ENCODE measurements at regions not wholly inside any gene's neighbourhood (a gene's known extent, or its start where the extent isn't known, plus 50 kb on each side); places are given as distances from the start of the nearest gene placed in this dataset.
"Not testable (repeated sequence)": the region's sequence is repeated elsewhere in the genome, so short reads cannot be mapped to it uniquely, and the experiment has no call there.

GRCh38 chr16:21513812-21514473, 85.4 kb upstream of the METTL9 start:
- TF ChIP-seq POLR2AphosphoS5 (IDR thresholded peaks at IDR 0.05); EP300 (conservative IDR thresholded peaks at IDR 0.05; ENCODE audit: poor library complexity, severe bottlenecking); MXI1 (conservative IDR thresholded peaks at IDR 0.05; ENCODE audit: poor library complexity, severe bottlenecking); CTCF (IDR thresholded peaks at IDR 0.05; ENCODE audit: poor library complexity, severe bottlenecking); TAF1 (IDR thresholded peaks at IDR 0.05; ENCODE audit: low read depth): not testable (repeated sequence)
